ENCODE measurements at regions not wholly inside any gene's neighbourhood (a gene's known extent, or its start where the extent isn't known, plus 50 kb on each side); places are given as distances from the start of the nearest gene placed in this dataset.

DNA sequence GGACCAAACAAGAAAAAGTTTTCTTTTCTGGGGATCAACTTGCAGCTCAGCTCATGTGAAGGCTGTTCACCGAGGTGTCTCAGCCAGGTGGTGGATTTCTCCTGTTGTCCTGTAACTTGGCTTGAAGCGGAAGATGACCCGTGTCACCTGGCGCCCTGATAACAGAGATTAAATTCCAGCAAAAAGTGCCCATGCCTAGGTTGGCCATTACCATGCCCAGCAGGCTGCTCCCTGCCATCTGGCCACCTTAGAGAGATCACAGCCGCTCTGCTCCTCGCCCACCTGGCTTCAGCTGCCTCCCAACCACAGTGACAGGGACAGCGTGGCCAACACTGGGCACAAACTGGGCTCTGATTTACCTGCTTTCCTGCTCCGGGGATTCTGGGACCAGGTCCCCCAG is 149.5 kb downstream of the ZBTB18 start:
- no peak for TF ChIP-seq ZNF274 (IDR thresholded peaks at IDR 0.05; ENCODE audit: low read depth, low read length)
- no peak for TF ChIP-seq YY1 (IDR thresholded peaks at IDR 0.05; ENCODE audit: insufficient read depth, insufficient read length)
- no peak for TF ChIP-seq SUZ12 (IDR thresholded peaks at IDR 0.05; ENCODE audit: extremely low read depth, insufficient read depth, insufficient read length)

Measured in NT2/D1 (cell line).